ENCODE measurements at regions not wholly inside any gene's neighbourhood (a gene's known extent, or its start where the extent isn't known, plus 50 kb on each side); places are given as distances from the start of the nearest gene placed in this dataset.

- Mint-ChIP-seq H3K27ac (no peak overlapping the region), H3K36me3 (ENCODE audit: insufficient read depth) (no peaks in the 10 kb centered on the region), H3K4me3 (ENCODE audit: low read depth) (no peak overlapping the region), H3K27me3 (no peaks in the 10 kb centered on the region), H3K4me1 (ENCODE audit: low read depth) (peaks cover 3% of the 10 kb centered on the region), H3K9me3 (ENCODE audit: low read depth) (no peaks in the 10 kb centered on the region)
- no peak for TF ChIP-seq CTCF (IDR thresholded peaks at IDR 0.05; ENCODE audit: unreplicated experiment)
- no peak for DNase-seq (ENCODE audit: low spot score, unreplicated experiment)
Measured at GRCh38 chr4:176448761-176449160, 129.0 kb downstream of the SPCS3 start.

- Mint-ChIP-seq H3K9me3 (ENCODE audit: low read depth) (peaks cover 4% of the 10 kb centered on the region), H3K4me3 (ENCODE audit: low read depth) (no peak overlapping the region), H3K27me3 (no peaks in the 10 kb centered on the region), H3K4me1 (ENCODE audit: low read depth) (peaks cover 3% of the 10 kb centered on the region), H3K36me3 (ENCODE audit: insufficient read depth) (no peaks in the 10 kb centered on the region), H3K27ac (no peak overlapping the region)
- no peak for DNase-seq (ENCODE audit: low spot score, unreplicated experiment)
- no peak for TF ChIP-seq CTCF (IDR thresholded peaks at IDR 0.05; ENCODE audit: unreplicated experiment)
Measured at GRCh38 chr4:176451443-176451842, 131.7 kb downstream of the SPCS3 start.

DNA sequence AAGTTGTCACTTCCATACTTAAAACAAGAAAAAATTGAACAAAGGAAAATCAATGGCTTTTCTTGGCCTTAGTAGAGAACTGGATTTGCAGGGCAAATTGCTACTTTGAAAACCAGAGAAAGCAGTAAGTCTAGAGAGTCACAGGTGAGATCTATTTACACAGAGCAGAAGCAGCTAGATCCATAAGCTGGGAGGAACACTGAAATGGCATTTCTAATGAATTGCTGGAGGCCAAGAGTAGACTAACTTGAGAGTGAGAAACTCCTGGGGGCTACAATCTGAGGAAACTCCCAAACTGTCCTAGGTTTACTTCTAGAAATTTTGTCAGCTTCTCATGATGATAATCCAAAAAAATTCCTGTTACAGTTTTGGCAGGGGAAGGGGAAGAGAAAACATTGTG is 133.3 kb downstream of the SPCS3 start:
- Mint-ChIP-seq H3K4me1 (ENCODE audit: low read depth) (peaks cover 3% of the 10 kb centered on the region), H3K36me3 (ENCODE audit: insufficient read depth) (no peaks in the 10 kb centered on the region), H3K9me3 (ENCODE audit: low read depth) (peaks cover 4% of the 10 kb centered on the region), H3K27me3 (no peaks in the 10 kb centered on the region), H3K4me3 (ENCODE audit: low read depth) (no peak overlapping the region), H3K27ac (no peak overlapping the region)
- no peak for DNase-seq (ENCODE audit: low spot score, unreplicated experiment)
- no peak for TF ChIP-seq CTCF (IDR thresholded peaks at IDR 0.05; ENCODE audit: unreplicated experiment)

DNA sequence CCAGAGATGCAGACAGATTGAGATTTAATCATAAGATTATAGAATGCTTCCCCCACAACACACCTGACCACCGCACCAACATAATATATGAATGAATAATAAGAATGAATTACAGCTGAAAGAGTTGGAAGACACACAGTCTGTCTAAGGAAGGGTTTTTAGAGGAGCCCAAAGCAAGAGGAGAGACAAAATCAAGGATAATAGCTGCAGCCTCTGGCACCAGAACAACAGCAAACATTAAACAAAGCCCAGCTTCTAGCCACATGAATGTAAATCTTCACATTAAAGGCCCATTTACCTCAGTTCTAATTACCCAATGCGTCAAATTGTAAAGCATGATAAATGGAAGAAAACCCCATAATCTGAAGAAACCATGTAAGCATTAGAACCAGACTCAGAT is 133.9 kb downstream of the SPCS3 start:
- H3K27ac Mint-ChIP-seq, result no peak overlapping the region
- DNase-seq (ENCODE audit: low spot score, unreplicated experiment), result no peak
- H3K4me1 Mint-ChIP-seq (ENCODE audit: low read depth), result peaks cover 3% of the 10 kb centered on the region
- no peak overlapping the region for H3K4me3 Mint-ChIP-seq (ENCODE audit: low read depth)
- H3K9me3 Mint-ChIP-seq (ENCODE audit: low read depth), result peaks cover 4% of the 10 kb centered on the region
- H3K27me3 Mint-ChIP-seq, result no peaks in the 10 kb centered on the region
- TF ChIP-seq CTCF (IDR thresholded peaks at IDR 0.05; ENCODE audit: unreplicated experiment), result no peak
- no peaks in the 10 kb centered on the region for H3K36me3 Mint-ChIP-seq (ENCODE audit: insufficient read depth)

- Mint-ChIP-seq H3K27ac (no peak overlapping the region), H3K4me3 (ENCODE audit: low read depth) (no peak overlapping the region), H3K4me1 (ENCODE audit: low read depth) (no peaks in the 10 kb centered on the region), H3K9me3 (ENCODE audit: low read depth) (peaks cover 4% of the 10 kb centered on the region), H3K27me3 (no peaks in the 10 kb centered on the region), H3K36me3 (ENCODE audit: insufficient read depth) (no peaks in the 10 kb centered on the region)
- no peak for DNase-seq (ENCODE audit: low spot score, unreplicated experiment)
- no peak for TF ChIP-seq CTCF (IDR thresholded peaks at IDR 0.05; ENCODE audit: unreplicated experiment)
Measured at GRCh38 chr4:176464748-176465147, 145.0 kb downstream of the SPCS3 start.

Data from progenitor cell of endocrine pancreas (in vitro differentiated cells).